ENCODE measurements at regions not wholly inside any gene's neighbourhood (a gene's known extent, or its start where the extent isn't known, plus 50 kb on each side); places are given as distances from the start of the nearest gene placed in this dataset.

- no peak for TF ChIP-seq CTCF (IDR thresholded peaks at IDR 0.05; ENCODE audit: control extremely low read depth in 1 of 3, insufficient read depth in 1 of 3, low read depth in 1 of 3, low read length in 3 of 3)
- TF ChIP-seq SRF (IDR thresholded peaks at IDR 0.05; ENCODE audit: low read depth, low read length) = no peak
- TF ChIP-seq HDAC6 (IDR thresholded peaks at IDR 0.05; ENCODE audit: low read depth, low read length) = no peak
Observed at GRCh38 chr5:119304439-119305211, 51.2 kb upstream of the TNFAIP8 start (continued).
